LNCaP clone FGC (cell line): ENCODE measurements at regions not wholly inside any gene's neighbourhood (a gene's known extent, or its start where the extent isn't known, plus 50 kb on each side); places are given as distances from the start of the nearest gene placed in this dataset.
"Not testable (repeated sequence)": the region's sequence is repeated elsewhere in the genome, so short reads cannot be mapped to it uniquely, and the experiment has no call there.

ENCODE experiments used
- DNase-seq: peaks from one replicate; pipeline ENCODE4 v3.0.0-alpha.2; 2011; ENCODE audit warnings: low read depth
- H3K4me3 ChIP-seq: 2 replicates; pipeline ENCODE4 v1.5.1; 2011; ENCODE audit warnings: mild to moderate bottlenecking, low read depth, low read length, control low read depth
- CTCF ChIP-seq: IDR thresholded peaks from 2 replicates; pipeline ENCODE4 v1.5.1; 2012; ENCODE audit warnings: mild to moderate bottlenecking; ENCODE audit not compliant: control insufficient read depth, insufficient read depth; ENCODE audit errors: extremely low read depth

- no peak overlapping the region for H3K4me3 ChIP-seq
- TF ChIP-seq CTCF = no peak
- DNase-seq = no peak
Measured at GRCh38 chr7:54278847-54279246, 263.3 kb upstream of the VSTM2A start.

- TF ChIP-seq CTCF = no peak
- DNase-seq = no peak
- H3K4me3 ChIP-seq = no peak overlapping the region
Measured at GRCh38 chr7:54292171-54292925, 249.8 kb upstream of the VSTM2A start.

- DNase-seq = no peak
- TF ChIP-seq CTCF = no peak
- H3K4me3 ChIP-seq = no peak overlapping the region
Measured at GRCh38 chr7:54299426-54299825, 242.7 kb upstream of the VSTM2A start.

GRCh38 chr7:54315955-54316354 lies 226.2 kb upstream of the VSTM2A start:
- not testable (repeated sequence) for H3K4me3 ChIP-seq, DNase-seq

- no peak overlapping the region for H3K4me3 ChIP-seq
- no peak for DNase-seq
- TF ChIP-seq CTCF = no peak
Measured at GRCh38 chr7:54326592-54327167, 215.5 kb upstream of the VSTM2A start.

- no peak for DNase-seq
- no peak overlapping the region for H3K4me3 ChIP-seq
- no peak for TF ChIP-seq CTCF
Measured at GRCh38 chr7:54330216-54330800, 211.9 kb upstream of the VSTM2A start.

GRCh38 chr7:54331311-54331710 lies 210.9 kb upstream of the VSTM2A start:
- H3K4me3 ChIP-seq = no peak overlapping the region
- DNase-seq = no peak
- TF ChIP-seq CTCF = no peak
